Adrenal gland (tissue), 9 donors: ENCODE measurements at regions not wholly inside any gene's neighbourhood (a gene's known extent, or its start where the extent isn't known, plus 50 kb on each side); places are given as distances from the start of the nearest gene placed in this dataset.

ENCODE experiments used
- DNase-seq, 7 donors: peaks; one replicate each; pipeline ENCODE4 v3.0.0-alpha.2; 2019 to 2020
- H3K27ac ChIP-seq, 5 donors: fragments of 200-600 bp; sonication (generic) in 4 of 5; 1 replicate in 3 of 5; 2 replicates in 2 of 5; pipeline versions ENCODE4 v1.5.1 to v1.8.0; 2016 to 2020; ENCODE audit warnings: mild to moderate bottlenecking in 1 of 5
- H3K27me3 ChIP-seq: fragments of 200-600 bp; 2 replicates; pipeline ENCODE4 v1.8.0; 2021
- H3K36me3 ChIP-seq, 2 donors: fragments of 200-600 bp; replicated peaks in 1 of 2; 1 replicate in 1 of 2; 2 replicates in 1 of 2; pipeline versions ENCODE4 v1.5.1 to v1.8.0; 2018 to 2022
- H3K4me1 ChIP-seq, 2 donors: fragments of 200-600 bp; replicated peaks in 1 of 2; 1 replicate in 1 of 2; 2 replicates in 1 of 2; pipeline versions ENCODE4 v1.5.1 to v1.8.0; 2018 to 2021
- H3K4me3 ChIP-seq, 4 donors: fragments of 200-600 bp; sonication (generic) in 3 of 4; one replicate each; pipeline ENCODE4 v1.5.1; 2016 to 2018
- H3K9me3 ChIP-seq, 3 donors: fragments of 200-600 bp; sonication (generic) in 1 of 3; replicated peaks in 1 of 3; 1 replicate in 2 of 3; 2 replicates in 1 of 3; pipeline versions ENCODE4 v1.5.1 to v1.8.0; 2016 to 2021
- CTCF ChIP-seq, 6 experiments: fragments of 450-650 bp in 4 of 6; fragments of 200-600 bp in 2 of 6; sonication (generic) in 1 of 6; IDR thresholded peaks; 1 replicate in 5 of 6; 2 replicates in 1 of 6; pipeline versions ENCODE4 v1.5.1 to v1.8.0; 2016 to 2021; ENCODE audit warnings: antibody characterized with exemption in 6 of 6, mild to moderate bottlenecking in 2 of 6, moderate library complexity in 1 of 6
- POLR2A ChIP-seq, 2 donors: fragments of 450-650 bp; IDR thresholded peaks; one replicate each; pipeline ENCODE4 v1.6.1; 2017; ENCODE audit warnings: antibody characterized with exemption in 2 of 2, mild to moderate bottlenecking in 2 of 2, moderate library complexity in 1 of 2
- WGBS, 4 donors: extraction: QIAGEN DNeasy Blood & Tissue Kit in 2 of 4; methylation state at CpG; one replicate each; pipeline versions ENCODE4 v1.1.5 to v1.1.7; 2013 to 2017; 5-methylcytosine and 5-hydroxymethylcytosine counted together
- intact Hi-C, 2 donors: fragments of 100-400 bp; cut with DNase I; formaldehyde crosslinking; loops; one replicate each; pipeline versions ENCODE4 v1.14.1 to v1.15.0; 2022 to 2023
- donor health status: healthy with polysubstance abuse.
- donor health status: Bipolar disorder and iron deficiency.
- donor health status: DM: yes; HTN: yes; CAD: no.
- donor health status: DM: no; HTN: no; CAD: no.
- donor health status: DM: no; HTN: no; CAD: no.

- Histone ChIP-seq H3K4me3 (no peak overlapping the region), H3K36me3 (no peaks in the 10 kb centered on the region), H3K9me3 (no peaks in the 10 kb centered on the region), H3K4me1 (no peaks in the 10 kb centered on the region), H3K27ac (no peak overlapping the region), H3K27me3 (no peaks in the 10 kb centered on the region)
- no peak for TF ChIP-seq CTCF (IDR thresholded peaks at IDR 0.05)
- TF ChIP-seq POLR2A (IDR thresholded peaks at IDR 0.05) = no peak
- WGBS, 4 donors = 70 to 78% (median 73%) methylated on average over 3 of the region's 3 CpGs
- DNase-seq = no peak
- intact Hi-C loops = no loop called here
Measured at GRCh38 chr10:35998026-35998425, 355.9 kb upstream of the FZD8 start.

DNA sequence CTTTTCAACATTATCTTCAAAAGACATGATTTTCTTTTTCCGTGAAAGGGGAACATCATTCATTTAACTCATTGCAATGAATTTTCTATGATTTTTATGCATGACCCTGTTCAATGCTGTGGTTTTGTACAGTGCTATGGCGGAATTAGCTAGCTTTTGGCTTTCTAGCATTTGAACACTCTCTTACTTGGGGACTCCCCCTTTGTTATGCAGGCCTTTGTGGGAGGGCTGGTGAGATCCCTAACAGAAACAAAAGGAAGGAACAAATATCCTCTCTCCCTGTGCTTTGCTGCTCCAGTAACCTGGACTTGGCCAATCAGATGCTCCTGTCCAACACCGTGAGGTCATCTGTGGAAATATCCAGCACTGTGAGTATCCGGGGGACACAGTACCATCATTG lies 353.4 kb upstream of the FZD8 start:
- no peak for TF ChIP-seq POLR2A (IDR thresholded peaks at IDR 0.05)
- TF ChIP-seq CTCF (IDR thresholded peaks at IDR 0.05) = no peak
- no peak for DNase-seq
- WGBS, 4 donors = 83 to 92% (median 85%) methylated on average over 4 of the region's 4 CpGs
- Histone ChIP-seq H3K36me3 (no peaks in the 10 kb centered on the region), H3K27me3 (no peaks in the 10 kb centered on the region), H3K4me1 (no peaks in the 10 kb centered on the region), H3K27ac (no peak overlapping the region), H3K4me3 (no peak overlapping the region), H3K9me3 (no peaks in the 10 kb centered on the region)
- intact Hi-C loops = no loop called here

- Histone ChIP-seq H3K4me3 (no peak overlapping the region), H3K36me3 (no peaks in the 10 kb centered on the region), H3K27me3 (no peaks in the 10 kb centered on the region), H3K9me3 (no peaks in the 10 kb centered on the region), H3K27ac (no peak overlapping the region), H3K4me1 (no peaks in the 10 kb centered on the region)
- TF ChIP-seq CTCF (IDR thresholded peaks at IDR 0.05) (no peak), POLR2A (IDR thresholded peaks at IDR 0.05) (no peak)
- intact Hi-C loops = no loop called here
- DNase-seq = no peak
- WGBS, 4 donors = 48 to 59% (median 55%) methylated on average over 8 of the region's 8 CpGs
Measured at GRCh38 chr10:35993591-35994515, 351.8 kb upstream of the FZD8 start.

- no peak for DNase-seq
- Histone ChIP-seq H3K9me3 (no peaks in the 10 kb centered on the region), H3K36me3 (no peaks in the 10 kb centered on the region), H3K4me3 (no peak overlapping the region), H3K4me1 (no peaks in the 10 kb centered on the region), H3K27me3 (no peaks in the 10 kb centered on the region), H3K27ac (no peak overlapping the region)
- no peak for TF ChIP-seq POLR2A (IDR thresholded peaks at IDR 0.05)
- no peak for TF ChIP-seq CTCF (IDR thresholded peaks at IDR 0.05)
- intact Hi-C loops = no loop called here
Measured at GRCh38 chr10:35992107-35992506, 350.0 kb upstream of the FZD8 start.
